SK-N-SH (cell line): ENCODE measurements at regions not wholly inside any gene's neighbourhood (a gene's known extent, or its start where the extent isn't known, plus 50 kb on each side); places are given as distances from the start of the nearest gene placed in this dataset.

Experiments used
- CTCF ChIA-PET: fragments of 300-600, 350-600 bp; formaldehyde crosslinking; extraction: SDS; loops from one replicate; lab custom pipeline; 2021; lab: Yijun Ruan, JAX
- POLR2A ChIA-PET: fragments of 350-600 bp; sonication (Branson Sonifier 250); formaldehyde crosslinking; extraction: SDS; loops from one replicate; lab custom pipeline; 2020; ENCODE audit warnings: antibody characterized with exemption, inconsistent platforms; lab: Yijun Ruan, JAX
- DNase-seq: peaks from one replicate; pipeline ENCODE4 v3.0.0; 2012
- H2AFZ ChIP-seq: fragments of 200-600 bp; sonication (generic); 2 replicates; pipeline ENCODE4 v1.8.1; 2016; ENCODE audit warnings: antibody characterized with exemption, mild to moderate bottlenecking, low read depth
- H3F3A ChIP-seq: fragments of 200-600 bp; sonication (generic); replicated peaks from 2 replicates; pipeline ENCODE3; 2016; ENCODE audit warnings: antibody characterized with exemption, mild to moderate bottlenecking; ENCODE audit not compliant: insufficient read depth
- H3K27ac ChIP-seq, 2 experiments: fragments of 200-500 bp in 1 of 2; fragments of 200-600 bp in 1 of 2; sonication (Bioruptor generic) in 1 of 2; sonication (generic), shearing (Covaris generic) in 1 of 2; 2 replicates each; pipeline versions ENCODE4 v1.5.1 to v1.6.1; 2014 to 2016; ENCODE audit warnings: low read depth in 2 of 2, inconsistent platforms in 1 of 2, low read length in 1 of 2, mild to moderate bottlenecking in 1 of 2, mixed read lengths in 1 of 2
- H3K27me3 ChIP-seq: fragments of 200-600 bp; sonication (generic), shearing (Covaris generic); 2 replicates; pipeline ENCODE4 v1.6.1; 2016; ENCODE audit warnings: mixed run types; ENCODE audit not compliant: insufficient read depth
- H3K36me3 ChIP-seq, 2 experiments: fragments of 200-500 bp in 1 of 2; fragments of 200-600 bp in 1 of 2; sonication (Bioruptor generic) in 1 of 2; sonication (generic) in 1 of 2; replicated peaks in 1 of 2; 2 replicates each; pipeline versions ENCODE3 to v1.5.1; 2014 to 2016; ENCODE audit warnings: low read length in 1 of 2, mild to moderate bottlenecking in 1 of 2; ENCODE audit not compliant: insufficient read depth in 2 of 2, control insufficient read depth in 1 of 2
- H3K4me1 ChIP-seq, 2 experiments: fragments of 200-500 bp in 1 of 2; fragments of 200-600 bp in 1 of 2; sonication (Bioruptor generic) in 1 of 2; sonication (generic), shearing (Covaris generic) in 1 of 2; 2 replicates each; pipeline versions ENCODE4 v1.5.1 to v1.6.1; 2014 to 2016; ENCODE audit warnings: low read depth in 1 of 2, low read length in 1 of 2, mixed run types in 1 of 2; ENCODE audit not compliant: insufficient read depth in 2 of 2, control insufficient read depth in 1 of 2
- H3K4me2 ChIP-seq: fragments of 200-600 bp; sonication (generic), shearing (Covaris generic); 2 replicates; pipeline ENCODE4 v1.6.1; 2017; ENCODE audit warnings: mixed run types
- H3K4me3 ChIP-seq, 2 experiments: fragments of 200-500 bp in 1 of 2; fragments of 200-600 bp in 1 of 2; sonication (Bioruptor generic) in 1 of 2; sonication (generic), shearing (Covaris generic) in 1 of 2; 2 replicates each; pipeline versions ENCODE4 v1.5.1 to v1.8.1; 2014 to 2016; ENCODE audit warnings: low read depth in 2 of 2, inconsistent platforms in 1 of 2, low read length in 1 of 2, mild to moderate bottlenecking in 1 of 2, mixed read lengths in 1 of 2, moderate library complexity in 1 of 2
- H3K79me2 ChIP-seq: fragments of 200-600 bp; sonication (generic); 2 replicates; pipeline ENCODE4 v1.8.1; 2017; ENCODE audit warnings: mild to moderate bottlenecking; ENCODE audit not compliant: insufficient read depth
- H3K9ac ChIP-seq: fragments of 200-600 bp; sonication (generic); 2 replicates; pipeline ENCODE4 v1.6.1; 2017; ENCODE audit warnings: mixed run types
- H3K9me2 ChIP-seq: fragments of 200-600 bp; sonication (generic); 2 replicates; pipeline ENCODE4 v1.6.1; 2017; ENCODE audit warnings: mixed run types
- H3K9me3 ChIP-seq: fragments of 200-600 bp; sonication (generic); 2 replicates; pipeline ENCODE4 v1.6.1; 2017; ENCODE audit warnings: mixed run types, mild to moderate bottlenecking, moderate library complexity
- H4K20me1 ChIP-seq: fragments of 200-600 bp; sonication (generic); 2 replicates; pipeline ENCODE4 v1.6.1; 2017; ENCODE audit warnings: mild to moderate bottlenecking, mixed run types; ENCODE audit not compliant: insufficient read depth
- ELF1 ChIP-seq: IDR thresholded peaks from 2 replicates; pipeline ENCODE4 v1.4.0; 2012
- FOXJ3 ChIP-seq: sonication (generic); formaldehyde crosslinking; IDR thresholded peaks from 2 replicates; pipeline ENCODE4 v1.5.1; 2020; ENCODE audit warnings: mild to moderate bottlenecking, missing genetic modification reagents
- FOXM1 ChIP-seq: IDR thresholded peaks from 2 replicates; pipeline ENCODE4 v1.4.0; 2012; ENCODE audit warnings: low read depth, mild to moderate bottlenecking
- GABPA ChIP-seq: IDR thresholded peaks from 2 replicates; pipeline ENCODE4 v1.4.0; 2012; ENCODE audit warnings: low read depth, mild to moderate bottlenecking
- GATA2 ChIP-seq: sonication (generic); formaldehyde crosslinking; IDR thresholded peaks from 2 replicates; pipeline ENCODE4 v1.5.0; 2020; ENCODE audit warnings: mild to moderate bottlenecking, missing genetic modification reagents
- JUND ChIP-seq: IDR thresholded peaks from 2 replicates; pipeline ENCODE4 v1.4.0; 2012
- MXI1 ChIP-seq: IDR thresholded peaks from 2 replicates; pipeline ENCODE4 v1.6.1; 2012; ENCODE audit warnings: mild to moderate bottlenecking, low read depth, low read length, improper control_type of control experiment
- NFIC ChIP-seq: IDR thresholded peaks from 2 replicates; pipeline ENCODE4 v1.4.0; 2012; ENCODE audit warnings: borderline replicate concordance
- NRF1 ChIP-seq: IDR thresholded peaks from 2 replicates; pipeline ENCODE4 v1.6.1; 2012; ENCODE audit warnings: low read depth, mild to moderate bottlenecking, low read length
- POLR2AphosphoS5 ChIP-seq: IDR thresholded peaks from 2 replicates; pipeline ENCODE4 v1.6.1; 2012; ENCODE audit warnings: low read depth, low read length
- RAD21 ChIP-seq: IDR thresholded peaks from 2 replicates; pipeline ENCODE4 v1.6.1; 2012; ENCODE audit warnings: mild to moderate bottlenecking, low read length
- RCOR1 ChIP-seq: fragments of 150-350 bp; IDR thresholded peaks from 2 replicates; pipeline ENCODE4 v1.6.1; 2017; ENCODE audit warnings: antibody characterized with exemption, low read length
- RFX5 ChIP-seq: IDR thresholded peaks from 2 replicates; pipeline ENCODE4 v1.6.1; 2012; ENCODE audit warnings: mild to moderate bottlenecking, improper control_type of control experiment, low read length
- RXRA ChIP-seq: IDR thresholded peaks from 2 replicates; pipeline ENCODE4 v1.4.0; 2012; ENCODE audit warnings: low read depth, mild to moderate bottlenecking, borderline replicate concordance
- SIN3A ChIP-seq: IDR thresholded peaks from 2 replicates; pipeline ENCODE4 v1.6.1; 2012; ENCODE audit warnings: low read depth, mild to moderate bottlenecking, low read length, moderate library complexity, borderline replicate concordance
- SMC3 ChIP-seq: IDR thresholded peaks from 2 replicates; pipeline ENCODE4 v1.6.1; 2012; ENCODE audit warnings: low read depth, low read length, improper control_type of control experiment
- TAF1 ChIP-seq: IDR thresholded peaks from 2 replicates; pipeline ENCODE4 v1.6.1; 2012; ENCODE audit warnings: low read depth, mild to moderate bottlenecking, low read length, moderate library complexity, borderline replicate concordance
- TEAD4 ChIP-seq: IDR thresholded peaks from 2 replicates; pipeline ENCODE4 v1.4.0; 2012; ENCODE audit warnings: mild to moderate bottlenecking, borderline replicate concordance; ENCODE audit not compliant: insufficient read depth
- WGBS: methylation state at CpG from one replicate; pipeline ENCODE4 v1.1.6; 2017; ENCODE audit warnings: low lambda C conversion rate; 5-methylcytosine and 5-hydroxymethylcytosine counted together
- TF ChIP-seq, protein P1 (sequence below): IDR thresholded peaks from 2 replicates; pipeline ENCODE4; 2012
- TF ChIP-seq, protein P2 (sequence below): fragments of 150-350 bp; IDR thresholded peaks from 2 replicates; pipeline ENCODE4 v1.6.1; 2016; ENCODE audit warnings: mild to moderate bottlenecking, low read depth, low read length
- TF ChIP-seq, protein P3 (sequence below): fragments of 150-350 bp; IDR thresholded peaks from 2 replicates; pipeline ENCODE4 v1.6.1; 2017; ENCODE audit warnings: antibody characterized with exemption, low read length, low read depth, borderline replicate concordance
- TF ChIP-seq, protein P4 (sequence below): fragments of 200-600 bp; sonication (generic); IDR thresholded peaks from 2 replicates; pipeline ENCODE4 v1.6.1; 2017; ENCODE audit warnings: antibody characterized with exemption, mild to moderate bottlenecking, moderate library complexity
- TF ChIP-seq, protein P5 (sequence below): IDR thresholded peaks from 2 replicates; pipeline ENCODE4 v1.4.0; 2012; ENCODE audit warnings: low read depth
- TF ChIP-seq, protein P6 (sequence below): IDR thresholded peaks from 2 replicates; pipeline ENCODE4 v1.4.0; 2012; ENCODE audit warnings: low read depth, borderline replicate concordance

DNA sequence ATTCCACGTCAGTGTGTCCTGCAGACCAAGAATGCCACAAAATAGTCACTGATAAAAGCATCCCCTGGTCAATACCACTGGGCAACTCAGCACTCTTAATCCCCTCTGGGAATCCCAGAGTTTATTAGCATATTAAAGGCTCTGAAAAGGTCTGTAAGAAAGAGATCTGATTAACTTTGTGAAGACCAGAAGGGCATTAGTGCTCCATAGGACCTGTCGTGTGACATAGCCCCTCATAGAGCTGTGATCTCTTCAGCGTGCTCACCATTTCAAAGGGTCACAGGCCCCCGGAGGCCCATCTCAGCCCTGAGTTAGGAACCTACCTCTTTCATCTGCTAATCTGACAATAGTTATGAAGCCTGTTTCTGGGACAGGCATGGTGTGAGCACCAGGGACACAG is 299.2 kb downstream of the MN1 start:
- no peak for DNase-seq
- Histone ChIP-seq H3K27ac (no peak overlapping the region), H3K27me3 (no peaks in the 10 kb centered on the region), H3K4me3 (no peak overlapping the region), H4K20me1 (no peaks in the 10 kb centered on the region), H3K9me2 (no peaks in the 10 kb centered on the region), H3K4me2 (no peak overlapping the region), H2AFZ (no peak overlapping the region), H3K9me3 (no peaks in the 10 kb centered on the region), H3K4me1 (no peaks in the 10 kb centered on the region), H3K36me3 (no peaks in the 10 kb centered on the region), H3K79me2 (no peaks in the 10 kb centered on the region), H3K9ac (no peak overlapping the region), H3F3A (no peaks in the 10 kb centered on the region)
- 86% methylated on average over 3 of the region's 4 CpGs for WGBS
- ChIA-PET POLR2A (no interaction called here), CTCF (no interaction called here)
- TF ChIP-seq TAF1 (no peak), ELF1 (no peak), GATA2 (CRISPR knock-in tag) (no peak), NRF1 (no peak), RAD21 (no peak), RFX5 (no peak), MXI1 (no peak), SIN3A (no peak), GABPA (no peak), TEAD4 (no peak)
- TF ChIP-seq, protein P1, sequence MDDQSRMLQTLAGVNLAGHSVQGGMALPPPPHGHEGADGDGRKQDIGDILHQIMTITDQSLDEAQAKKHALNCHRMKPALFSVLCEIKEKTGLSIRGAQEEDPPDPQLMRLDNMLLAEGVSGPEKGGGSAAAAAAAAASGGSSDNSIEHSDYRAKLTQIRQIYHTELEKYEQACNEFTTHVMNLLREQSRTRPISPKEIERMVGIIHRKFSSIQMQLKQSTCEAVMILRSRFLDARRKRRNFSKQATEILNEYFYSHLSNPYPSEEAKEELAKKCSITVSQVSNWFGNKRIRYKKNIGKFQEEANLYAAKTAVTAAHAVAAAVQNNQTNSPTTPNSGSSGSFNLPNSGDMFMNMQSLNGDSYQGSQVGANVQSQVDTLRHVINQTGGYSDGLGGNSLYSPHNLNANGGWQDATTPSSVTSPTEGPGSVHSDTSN, result no peak
- TF ChIP-seq, protein P2, sequence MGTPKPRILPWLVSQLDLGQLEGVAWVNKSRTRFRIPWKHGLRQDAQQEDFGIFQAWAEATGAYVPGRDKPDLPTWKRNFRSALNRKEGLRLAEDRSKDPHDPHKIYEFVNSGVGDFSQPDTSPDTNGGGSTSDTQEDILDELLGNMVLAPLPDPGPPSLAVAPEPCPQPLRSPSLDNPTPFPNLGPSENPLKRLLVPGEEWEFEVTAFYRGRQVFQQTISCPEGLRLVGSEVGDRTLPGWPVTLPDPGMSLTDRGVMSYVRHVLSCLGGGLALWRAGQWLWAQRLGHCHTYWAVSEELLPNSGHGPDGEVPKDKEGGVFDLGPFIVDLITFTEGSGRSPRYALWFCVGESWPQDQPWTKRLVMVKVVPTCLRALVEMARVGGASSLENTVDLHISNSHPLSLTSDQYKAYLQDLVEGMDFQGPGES, result no peak
- TF ChIP-seq, protein P3, sequence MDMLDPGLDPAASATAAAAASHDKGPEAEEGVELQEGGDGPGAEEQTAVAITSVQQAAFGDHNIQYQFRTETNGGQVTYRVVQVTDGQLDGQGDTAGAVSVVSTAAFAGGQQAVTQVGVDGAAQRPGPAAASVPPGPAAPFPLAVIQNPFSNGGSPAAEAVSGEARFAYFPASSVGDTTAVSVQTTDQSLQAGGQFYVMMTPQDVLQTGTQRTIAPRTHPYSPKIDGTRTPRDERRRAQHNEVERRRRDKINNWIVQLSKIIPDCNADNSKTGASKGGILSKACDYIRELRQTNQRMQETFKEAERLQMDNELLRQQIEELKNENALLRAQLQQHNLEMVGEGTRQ, result no peak

DNA sequence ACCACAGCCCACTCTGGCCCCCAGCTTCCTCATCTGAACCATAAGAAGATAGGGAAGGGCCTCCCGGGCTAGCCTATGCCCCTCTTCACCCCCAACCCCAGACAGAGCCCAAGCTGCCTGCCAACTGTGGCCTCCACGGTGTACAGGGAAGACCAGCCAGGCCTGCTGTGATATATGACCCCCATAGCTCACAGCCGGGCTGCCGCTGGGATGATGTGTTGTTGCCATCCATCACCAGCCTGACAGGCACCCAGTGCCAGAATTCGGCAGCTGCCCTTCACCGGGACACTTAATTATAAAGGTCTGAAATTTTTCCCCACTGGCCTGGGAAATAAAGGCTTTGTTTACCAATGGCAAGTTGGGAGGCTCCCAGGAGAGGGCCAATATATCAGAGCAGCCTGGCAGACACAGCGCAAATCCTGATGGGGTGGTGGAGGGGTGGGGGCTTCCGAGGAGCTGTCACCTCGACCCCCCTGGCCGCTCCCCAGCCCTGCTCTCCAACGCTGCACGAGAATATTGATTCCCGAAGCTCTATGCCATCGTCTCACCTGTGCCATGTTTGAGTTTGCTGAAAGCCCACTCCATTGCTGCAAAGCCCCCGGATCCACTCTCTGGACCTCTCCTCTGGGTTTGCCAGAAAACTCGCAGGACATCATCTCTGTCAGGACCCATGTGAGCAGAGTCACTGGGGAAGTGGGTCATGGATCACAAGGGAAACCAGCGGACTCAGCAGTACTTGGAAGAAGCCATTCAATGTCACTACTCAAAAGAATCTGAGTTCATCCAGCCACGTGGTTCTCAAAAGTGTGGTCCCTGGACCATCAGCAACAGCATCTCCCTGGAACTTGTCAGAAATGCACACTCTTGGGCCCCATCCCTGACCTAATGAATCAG is 296.9 kb downstream of the MN1 start:
- Histone ChIP-seq H2AFZ (no peak overlapping the region), H3K36me3 (no peaks in the 10 kb centered on the region), H3K4me2 (no peak overlapping the region), H3F3A (no peaks in the 10 kb centered on the region), H3K9me3 (no peaks in the 10 kb centered on the region), H3K4me1 (no peaks in the 10 kb centered on the region), H3K9me2 (no peaks in the 10 kb centered on the region), H3K27ac (no peak overlapping the region), H3K79me2 (no peaks in the 10 kb centered on the region), H3K4me3 (no peak overlapping the region), H4K20me1 (no peaks in the 10 kb centered on the region), H3K27me3 (no peaks in the 10 kb centered on the region), H3K9ac (no peak overlapping the region)
- no peak for DNase-seq
- ChIA-PET CTCF (interaction anchor here (0.5 kb wide), 1 partner anchor 1173 kb away, joined by 3 read pairs; no protein-coding TSS in a partner anchor), POLR2A (no interaction called here)
- WGBS, result 53% methylated on average over 13 of the region's 18 CpGs
- TF ChIP-seq POLR2AphosphoS5 (no peak), RCOR1 (no peak), ELF1 (no peak), NFIC (no peak), FOXM1 (no peak), MXI1 (no peak), RXRA (no peak), JUND (no peak), FOXJ3 (CRISPR knock-in tag) (no peak), SMC3 (no peak)
- TF ChIP-seq, protein P4, sequence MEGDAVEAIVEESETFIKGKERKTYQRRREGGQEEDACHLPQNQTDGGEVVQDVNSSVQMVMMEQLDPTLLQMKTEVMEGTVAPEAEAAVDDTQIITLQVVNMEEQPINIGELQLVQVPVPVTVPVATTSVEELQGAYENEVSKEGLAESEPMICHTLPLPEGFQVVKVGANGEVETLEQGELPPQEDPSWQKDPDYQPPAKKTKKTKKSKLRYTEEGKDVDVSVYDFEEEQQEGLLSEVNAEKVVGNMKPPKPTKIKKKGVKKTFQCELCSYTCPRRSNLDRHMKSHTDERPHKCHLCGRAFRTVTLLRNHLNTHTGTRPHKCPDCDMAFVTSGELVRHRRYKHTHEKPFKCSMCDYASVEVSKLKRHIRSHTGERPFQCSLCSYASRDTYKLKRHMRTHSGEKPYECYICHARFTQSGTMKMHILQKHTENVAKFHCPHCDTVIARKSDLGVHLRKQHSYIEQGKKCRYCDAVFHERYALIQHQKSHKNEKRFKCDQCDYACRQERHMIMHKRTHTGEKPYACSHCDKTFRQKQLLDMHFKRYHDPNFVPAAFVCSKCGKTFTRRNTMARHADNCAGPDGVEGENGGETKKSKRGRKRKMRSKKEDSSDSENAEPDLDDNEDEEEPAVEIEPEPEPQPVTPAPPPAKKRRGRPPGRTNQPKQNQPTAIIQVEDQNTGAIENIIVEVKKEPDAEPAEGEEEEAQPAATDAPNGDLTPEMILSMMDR, result no peak
- TF ChIP-seq, protein P5, sequence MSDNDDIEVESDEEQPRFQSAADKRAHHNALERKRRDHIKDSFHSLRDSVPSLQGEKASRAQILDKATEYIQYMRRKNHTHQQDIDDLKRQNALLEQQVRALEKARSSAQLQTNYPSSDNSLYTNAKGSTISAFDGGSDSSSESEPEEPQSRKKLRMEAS, result no peak
- TF ChIP-seq, protein P6, sequence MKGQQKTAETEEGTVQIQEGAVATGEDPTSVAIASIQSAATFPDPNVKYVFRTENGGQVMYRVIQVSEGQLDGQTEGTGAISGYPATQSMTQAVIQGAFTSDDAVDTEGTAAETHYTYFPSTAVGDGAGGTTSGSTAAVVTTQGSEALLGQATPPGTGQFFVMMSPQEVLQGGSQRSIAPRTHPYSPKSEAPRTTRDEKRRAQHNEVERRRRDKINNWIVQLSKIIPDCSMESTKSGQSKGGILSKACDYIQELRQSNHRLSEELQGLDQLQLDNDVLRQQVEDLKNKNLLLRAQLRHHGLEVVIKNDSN, result no peak
